Keratinocyte (primary cell): ENCODE measurements at regions not wholly inside any gene's neighbourhood (a gene's known extent, or its start where the extent isn't known, plus 50 kb on each side); places are given as distances from the start of the nearest gene placed in this dataset.

Source experiments
- CTCF ChIP-seq, 3 experiments: IDR thresholded peaks in 1 of 3; conservative IDR thresholded peaks in 1 of 3; optimal IDR thresholded peaks in 1 of 3; 2 replicates in 2 of 3; 3 replicates in 1 of 3; pipeline versions ENCODE3 to v1.5.1; 2011; ENCODE audit warnings: low read length in 3 of 3, mild to moderate bottlenecking in 3 of 3, moderate library complexity in 2 of 3, control low read depth in 1 of 3, inconsistent platforms in 1 of 3; ENCODE audit not compliant: insufficient read depth in 2 of 3; ENCODE audit errors: extremely low read depth in 1 of 3
- EZH2 ChIP-seq: IDR thresholded peaks from one replicate; pipeline ENCODE4 v1.6.1; 2012; ENCODE audit warnings: inconsistent platforms, mild to moderate bottlenecking, low read length, moderate library complexity

GRCh38 chr5:141760193-141760592 is 78.2 kb upstream of the ARAP3 start:
- no peak for TF ChIP-seq CTCF (optimal IDR thresholded peaks at IDR 0.05 in 1 of 3, IDR thresholded peaks at IDR 0.05 in 1 of 3, conservative IDR thresholded peaks at IDR 0.05 in 1 of 3; ENCODE audit: extremely low read depth in 1 of 3, insufficient read depth in 2 of 3, low read length in 3 of 3)
- TF ChIP-seq EZH2, result no peak
